H1 (cell line): ENCODE measurements at regions not wholly inside any gene's neighbourhood (a gene's known extent, or its start where the extent isn't known, plus 50 kb on each side); places are given as distances from the start of the nearest gene placed in this dataset.

Experiments used
- CTCF ChIA-PET: fragments of 300-600 bp; sonication (Branson Sonifier 250); formaldehyde crosslinking; loops from one replicate; lab custom pipeline; 2021; ENCODE audit not compliant: partially characterized antibody; lab: Charles Lee
- POLR2A ChIA-PET: fragments of 300-600 bp; sonication (Branson Sonifier 250); formaldehyde crosslinking; loops from one replicate; lab custom pipeline; 2021; ENCODE audit warnings: inconsistent platforms; ENCODE audit not compliant: partially characterized antibody; lab: Charles Lee
- DNase-seq, 2 experiments: peaks; one replicate each; pipeline versions ENCODE4 v3.0.0 to v3.0.0-alpha.2; 2010 to 2022; ENCODE audit warnings: low spot score in 2 of 2, low read depth in 1 of 2, mixed read lengths in 1 of 2
- FAIRE-seq: peaks from 2 replicates; lab custom pipeline; 2011; peaks lifted over from hg19 to GRCh38; lab: Jason Lieb, UNC
- H2AFZ ChIP-seq: 2 replicates; pipeline ENCODE4 v1.8.1; 2012; ENCODE audit warnings: low read length, inconsistent platforms
- H2AK5ac ChIP-seq: 2 replicates; pipeline ENCODE4 v1.6.1; 2013; ENCODE audit warnings: low read depth, low read length
- H2BK120ac ChIP-seq: replicated peaks from 2 replicates; pipeline ENCODE3; 2013; ENCODE audit warnings: low read depth, low read length, inconsistent platforms
- H2BK12ac ChIP-seq: 2 replicates; pipeline ENCODE4 v1.6.1; 2013; ENCODE audit warnings: low read depth, low read length
- H2BK15ac ChIP-seq: 2 replicates; pipeline ENCODE4 v1.6.1; 2013; ENCODE audit warnings: low read length
- H2BK20ac ChIP-seq: 2 replicates; pipeline ENCODE4 v1.6.1; 2013; ENCODE audit warnings: low read length
- H2BK5ac ChIP-seq: 2 replicates; pipeline ENCODE4 v1.6.1; 2013; ENCODE audit warnings: low read depth, low read length
- H3K14ac ChIP-seq: 2 replicates; pipeline ENCODE4 v1.6.1; 2013; ENCODE audit warnings: inconsistent platforms; ENCODE audit not compliant: insufficient read length
- H3K18ac ChIP-seq: 2 replicates; pipeline ENCODE4 v1.6.1; 2013; ENCODE audit warnings: low read length; ENCODE audit errors: extremely low read depth
- H3K23ac ChIP-seq: 2 replicates; pipeline ENCODE4 v1.6.1; 2013; ENCODE audit warnings: inconsistent platforms; ENCODE audit not compliant: insufficient read length
- H3K23me2 ChIP-seq: 2 replicates; pipeline ENCODE4 v1.6.1; 2013; ENCODE audit warnings: low read depth, low read length
- H3K27ac ChIP-seq: 2 replicates; pipeline ENCODE4 v1.6.1; 2011; ENCODE audit warnings: low read depth, low read length, inconsistent platforms
- H3K27me3 ChIP-seq, 4 experiments: replicated peaks in 1 of 4; 1 replicate in 1 of 4; 2 replicates in 3 of 4; pipeline versions ENCODE4 v1.6.1 to v1.8.1; 2011 to 2013; ENCODE audit warnings: low read length in 3 of 4, mild to moderate bottlenecking in 3 of 4, inconsistent platforms in 2 of 4, mixed read lengths in 2 of 4, moderate library complexity in 1 of 4; ENCODE audit not compliant: control insufficient read depth in 3 of 4, insufficient read depth in 3 of 4; ENCODE audit errors: extremely low read depth in 1 of 4
- H3K36me3 ChIP-seq, 4 experiments: 2 replicates each; pipeline versions ENCODE4 v1.6.1 to v1.8.1; 2011 to 2013; ENCODE audit warnings: mild to moderate bottlenecking in 4 of 4, low read length in 3 of 4, moderate library complexity in 2 of 4, control low read depth in 1 of 4, inconsistent platforms in 1 of 4; ENCODE audit not compliant: insufficient read depth in 4 of 4, control insufficient read depth in 2 of 4
- H3K4ac ChIP-seq: replicated peaks from 2 replicates; pipeline ENCODE3; 2013; ENCODE audit warnings: low read length, low read depth, mixed read lengths, inconsistent platforms; ENCODE audit not compliant: insufficient read length
- H3K4me1 ChIP-seq, 4 experiments: replicated peaks in 1 of 4; 1 replicate in 1 of 4; 2 replicates in 3 of 4; pipeline versions ENCODE4 v1.6.1 to v1.8.1; 2011 to 2013; ENCODE audit warnings: low read length in 3 of 4, inconsistent platforms in 2 of 4, mixed read lengths in 1 of 4; ENCODE audit not compliant: insufficient read depth in 4 of 4, control insufficient read depth in 3 of 4
- H3K4me2 ChIP-seq, 2 experiments: 2 replicates each; pipeline versions ENCODE4 v1.6.1 to v1.8.1; 2011 to 2013; ENCODE audit warnings: low read depth in 2 of 2, low read length in 2 of 2, control low read depth in 1 of 2, inconsistent platforms in 1 of 2, mild to moderate bottlenecking in 1 of 2; ENCODE audit not compliant: insufficient read depth in 1 of 2
- H3K4me3 ChIP-seq, 4 experiments: fragments of 200-600, 300-600 bp in 1 of 4; sonication (generic), shearing (Covaris generic), sonication (Bioruptor Twin) in 1 of 4; 2 replicates each; pipeline versions ENCODE4 v1.5.1 to v1.8.1; 2011 to 2016; ENCODE audit warnings: low read length in 4 of 4, low read depth in 3 of 4, control low read depth in 2 of 4, inconsistent platforms in 2 of 4, mild to moderate bottlenecking in 2 of 4, mixed read lengths in 1 of 4, moderate library complexity in 1 of 4; ENCODE audit not compliant: insufficient read depth in 2 of 4; ENCODE audit errors: extremely low read depth in 1 of 4
- H3K56ac ChIP-seq: replicated peaks from 2 replicates; pipeline ENCODE3; 2013; ENCODE audit warnings: low read depth, mild to moderate bottlenecking, mixed read lengths, low read length, inconsistent platforms; ENCODE audit not compliant: insufficient read length
- H3K79me1 ChIP-seq: 2 replicates; pipeline ENCODE4 v1.6.1; 2013; ENCODE audit warnings: low read depth, low read length, control low read depth
- H3K79me2 ChIP-seq, 2 experiments: 2 replicates each; pipeline versions ENCODE4 v1.6.1 to v1.8.1; 2012 to 2013; ENCODE audit warnings: low read length in 2 of 2, mild to moderate bottlenecking in 2 of 2, inconsistent platforms in 1 of 2; ENCODE audit not compliant: insufficient read depth in 2 of 2, control insufficient read depth in 1 of 2
- H3K9ac ChIP-seq, 4 experiments: replicated peaks in 1 of 4; 1 replicate in 1 of 4; 2 replicates in 3 of 4; pipeline versions ENCODE4 v1.6.1 to v1.8.1; 2011 to 2013; ENCODE audit warnings: low read depth in 3 of 4, low read length in 3 of 4, control low read depth in 2 of 4, mild to moderate bottlenecking in 2 of 4, moderate library complexity in 2 of 4, inconsistent platforms in 1 of 4; ENCODE audit errors: extremely low read depth in 1 of 4
- H3K9me3 ChIP-seq, 2 experiments: 2 replicates each; pipeline versions ENCODE4 v1.6.1 to v1.8.1; 2012 to 2013; ENCODE audit warnings: mild to moderate bottlenecking in 2 of 2, moderate library complexity in 2 of 2, control low read depth in 1 of 2, inconsistent platforms in 1 of 2, low read depth in 1 of 2, low read length in 1 of 2, mixed read lengths in 1 of 2; ENCODE audit not compliant: insufficient read depth in 2 of 2
- H4K20me1 ChIP-seq, 2 experiments: replicated peaks in 1 of 2; 2 replicates each; pipeline versions ENCODE3 to v1.8.1; 2011 to 2013; ENCODE audit warnings: inconsistent platforms in 2 of 2, low read length in 2 of 2, mild to moderate bottlenecking in 1 of 2; ENCODE audit not compliant: insufficient read depth in 2 of 2, control insufficient read depth in 1 of 2
- H4K5ac ChIP-seq: 2 replicates; pipeline ENCODE4 v1.6.1; 2013; ENCODE audit warnings: low read length, low read depth, mixed read lengths, inconsistent platforms; ENCODE audit not compliant: insufficient read length
- H4K8ac ChIP-seq: 2 replicates; pipeline ENCODE4 v1.8.0; 2013; ENCODE audit warnings: mild to moderate bottlenecking, moderate library complexity, low read length, inconsistent platforms; ENCODE audit not compliant: insufficient read depth; ENCODE audit errors: extremely low read depth
- H4K91ac ChIP-seq: replicated peaks from 2 replicates; pipeline ENCODE3; 2013; ENCODE audit warnings: low read length, mixed read lengths, inconsistent platforms; ENCODE audit not compliant: insufficient read length
- BACH1 ChIP-seq: IDR thresholded peaks from 2 replicates; pipeline ENCODE4 v1.6.1; 2012; ENCODE audit warnings: low read length, improper control_type of control experiment
- EP300 ChIP-seq, 2 experiments: IDR thresholded peaks; 1 replicate in 1 of 2; 2 replicates in 1 of 2; pipeline ENCODE4 v1.6.1; 2011 to 2012; ENCODE audit warnings: low read depth in 2 of 2, low read length in 2 of 2, mild to moderate bottlenecking in 2 of 2, borderline replicate concordance in 1 of 2, inconsistent platforms in 1 of 2, moderate library complexity in 1 of 2
- GABPA ChIP-seq: IDR thresholded peaks from 2 replicates; pipeline ENCODE4 v1.6.1; 2011; ENCODE audit warnings: mild to moderate bottlenecking, low read length, moderate library complexity, borderline replicate concordance; ENCODE audit not compliant: insufficient read depth
- KDM1A ChIP-seq: fragments of 200-600, 300-600 bp; sonication (generic); IDR thresholded peaks from 2 replicates; pipeline ENCODE4 v1.7.1; 2016; ENCODE audit warnings: mild to moderate bottlenecking, low read length, borderline replicate concordance
- MAFK ChIP-seq: IDR thresholded peaks from 2 replicates; pipeline ENCODE4 v1.6.1; 2012; ENCODE audit warnings: low read depth, mild to moderate bottlenecking, improper control_type of control experiment, low read length
- RAD21 ChIP-seq, 2 experiments: IDR thresholded peaks in 1 of 2; conservative IDR thresholded peaks in 1 of 2; 2 replicates each; pipeline ENCODE4 v1.6.1; 2011; ENCODE audit warnings: low read depth in 2 of 2, low read length in 2 of 2, improper control_type of control experiment in 1 of 2, inconsistent platforms in 1 of 2, mild to moderate bottlenecking in 1 of 2, moderate library complexity in 1 of 2
- RBBP5 ChIP-seq: IDR thresholded peaks from 2 replicates; pipeline ENCODE4 v1.7.1; 2012; ENCODE audit warnings: low read depth, mild to moderate bottlenecking, inconsistent platforms, low read length, moderate library complexity, borderline replicate concordance
- RXRA ChIP-seq: IDR thresholded peaks from 2 replicates; pipeline ENCODE4 v1.6.1; 2011; ENCODE audit warnings: low read depth, mild to moderate bottlenecking, low read length, moderate library complexity; ENCODE audit not compliant: insufficient read depth
- SIX5 ChIP-seq: IDR thresholded peaks from 2 replicates; pipeline ENCODE4 v1.6.1; 2011; ENCODE audit warnings: mild to moderate bottlenecking, low read depth, low read length
- SP1 ChIP-seq: IDR thresholded peaks from 2 replicates; pipeline ENCODE4 v1.6.1; 2011; ENCODE audit warnings: low read depth, low read length
- SP4 ChIP-seq: IDR thresholded peaks from 2 replicates; pipeline ENCODE4 v1.6.1; 2012; ENCODE audit warnings: low read length, inconsistent platforms
- WGBS, 2 experiments: shearing (Covaris generic) in 1 of 2; methylation state at CpG; one replicate each; pipeline versions ENCODE4 v1.1.6 to v1.1.7; 2013 to 2015; ENCODE audit warnings: low lambda C conversion rate in 2 of 2, mixed read lengths in 2 of 2, inconsistent platforms in 1 of 2, low coverage in 1 of 2, missing lambda C conversion rate in 1 of 2; ENCODE audit not compliant: insufficient replicate concordance in 2 of 2, insufficient coverage in 1 of 2, insufficient read length in 1 of 2; ENCODE audit errors: extremely low coverage in 1 of 2, missing lambda C conversion rate in 1 of 2; 5-methylcytosine and 5-hydroxymethylcytosine counted together

DNA sequence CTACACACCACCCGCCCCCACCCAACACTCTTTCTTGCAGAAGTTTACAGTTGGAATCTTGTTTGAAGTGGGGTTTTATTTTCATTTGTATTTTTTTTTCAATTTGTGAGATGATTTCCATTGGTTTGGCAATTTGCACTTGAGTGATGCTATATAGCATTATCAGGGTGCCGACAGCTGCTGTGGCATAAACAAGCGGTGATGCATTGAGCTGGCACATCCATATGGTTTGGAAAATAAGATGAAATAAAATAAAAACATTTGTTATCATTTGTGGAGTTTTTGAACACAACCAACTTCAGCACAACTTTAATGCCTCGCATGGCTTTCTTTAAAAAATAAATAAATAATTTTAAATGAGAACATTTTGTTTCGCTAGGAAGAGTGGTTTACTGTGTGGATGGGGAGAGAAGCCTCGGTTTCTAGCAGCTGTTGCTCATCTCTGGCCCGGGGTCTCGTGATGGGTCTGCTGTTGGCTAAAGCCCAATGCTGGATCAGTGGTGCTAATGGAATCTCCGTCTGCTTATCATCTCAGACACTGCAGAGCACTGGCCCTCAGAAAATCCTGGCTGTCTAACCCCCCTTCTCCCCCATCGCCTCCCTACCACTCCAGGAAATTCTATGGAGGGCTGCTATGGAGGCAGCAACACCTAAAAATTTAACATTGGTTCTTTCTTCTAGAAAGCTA is 192.3 kb upstream of the MAF start:
- Histone ChIP-seq H4K91ac (no peak overlapping the region), H2BK12ac (no peak overlapping the region), H3K56ac (no peak overlapping the region), H3K9ac (no peak overlapping the region), H2BK5ac (no peak overlapping the region), H3K23me2 (no peaks in the 10 kb centered on the region), H3K4me3 (no peak overlapping the region), H3K4me1 (no peaks in the 10 kb centered on the region), H2AK5ac (no peak overlapping the region), H3K18ac (no peak overlapping the region), H3K36me3 (no peaks in the 10 kb centered on the region), H3K23ac (no peak overlapping the region), H3K27ac (no peak overlapping the region), H3K4me2 (no peak overlapping the region), H4K5ac (no peak overlapping the region), H4K8ac (no peak overlapping the region), H2BK20ac (no peak overlapping the region), H2BK120ac (no peak overlapping the region), H3K9me3 (no peaks in the 10 kb centered on the region), H3K14ac (no peak overlapping the region), H3K4ac (no peak overlapping the region), H4K20me1 (no peaks in the 10 kb centered on the region), H2AFZ (no peak overlapping the region), H3K79me1 (no peaks in the 10 kb centered on the region), H2BK15ac (no peak overlapping the region), H3K79me2 (no peaks in the 10 kb centered on the region), H3K27me3 (no peaks in the 10 kb centered on the region)
- CTCF ChIA-PET, result interaction anchor here (0.6 kb wide), 1 partner anchor 509 kb away, joined by 3 read pairs; no protein-coding TSS in a partner anchor
- no peak for DNase-seq
- no peak for TF ChIP-seq RXRA
- no peak for TF ChIP-seq SP4
- TF ChIP-seq RAD21 (IDR thresholded peaks at IDR 0.05 in 1 of 2, conservative IDR thresholded peaks at IDR 0.05 in 1 of 2; ENCODE audit: low read depth in 2 of 2, low read length in 2 of 2), result no peak
- TF ChIP-seq SIX5, result no peak
- TF ChIP-seq MAFK, result no peak
- TF ChIP-seq KDM1A, result no peak
- no peak for TF ChIP-seq EP300 (IDR thresholded peaks at IDR 0.05; ENCODE audit: borderline replicate concordance in 1 of 2, low read depth in 2 of 2, low read length in 2 of 2)
- TF ChIP-seq SP1, result no peak
- no peak for TF ChIP-seq GABPA
- TF ChIP-seq BACH1, result no peak
- TF ChIP-seq RBBP5, result no peak
- 91% methylated on average over 10 of the region's 10 CpGs; no CpG with 5 or more reads in 1 of the 2 experiments for WGBS, 2 experiments
- FAIRE-seq, result no peak
- POLR2A ChIA-PET, result no interaction called here
